IPS-18a (cell line): ENCODE measurements at regions not wholly inside any gene's neighbourhood (a gene's known extent, or its start where the extent isn't known, plus 50 kb on each side); places are given as distances from the start of the nearest gene placed in this dataset.

Experiments
- H3K27ac ChIP-seq: one replicate; pipeline ENCODE4 v1.5.1; 2013; ENCODE audit warnings: low read length
- H3K27me3 ChIP-seq: one replicate; pipeline ENCODE4 v1.6.1; 2013; ENCODE audit warnings: mild to moderate bottlenecking, low read length; ENCODE audit not compliant: control insufficient read depth, insufficient read depth
- H3K36me3 ChIP-seq: one replicate; pipeline ENCODE4 v1.6.1; 2013; ENCODE audit warnings: low read depth, low read length; ENCODE audit not compliant: control insufficient read depth
- H3K4me1 ChIP-seq: one replicate; pipeline ENCODE4 v1.6.1; 2013; ENCODE audit warnings: low read depth, low read length; ENCODE audit not compliant: control insufficient read depth
- H3K4me3 ChIP-seq: one replicate; pipeline ENCODE4 v1.5.1; 2013; ENCODE audit warnings: low read length
- H3K9ac ChIP-seq: one replicate; pipeline ENCODE4 v1.6.1; 2013; ENCODE audit warnings: mild to moderate bottlenecking, low read length, moderate library complexity
- H3K9me3 ChIP-seq: one replicate; pipeline ENCODE4 v1.6.1; 2013; ENCODE audit warnings: low read depth, low read length; ENCODE audit not compliant: control insufficient read depth

DNA sequence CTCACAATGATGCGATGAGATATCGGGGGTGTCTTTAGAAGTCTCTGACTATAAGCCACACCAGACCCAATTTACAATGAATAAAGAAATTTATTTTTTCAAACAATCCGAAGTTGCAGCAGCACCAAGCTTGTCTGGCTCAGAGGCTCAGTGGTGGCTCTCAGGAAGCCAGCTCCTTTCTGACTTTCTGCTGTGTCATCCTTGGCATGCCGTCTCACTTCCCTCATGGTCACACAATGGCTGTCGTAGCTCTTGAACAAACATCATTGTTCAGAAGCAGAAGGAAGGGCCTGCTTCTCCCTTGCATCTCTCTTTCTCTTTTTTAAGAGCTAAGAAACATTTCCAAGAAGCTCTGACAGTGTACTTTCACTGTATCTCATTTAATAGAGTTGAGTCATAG lies 299.0 kb downstream of the DOK5 start:
- H3K4me1 ChIP-seq = no peaks in the 10 kb centered on the region
- H3K27me3 ChIP-seq = no peaks in the 10 kb centered on the region
- H3K4me3 ChIP-seq = no peak overlapping the region
- no peak overlapping the region for H3K9ac ChIP-seq
- H3K27ac ChIP-seq = no peak overlapping the region
- H3K36me3 ChIP-seq = no peaks in the 10 kb centered on the region
- H3K9me3 ChIP-seq = no peaks in the 10 kb centered on the region

GRCh38 chr20:54773643-54774000 lies 298.2 kb downstream of the DOK5 start:
- Histone ChIP-seq H3K27ac (no peak overlapping the region), H3K4me1 (no peaks in the 10 kb centered on the region), H3K36me3 (no peaks in the 10 kb centered on the region), H3K9ac (no peak overlapping the region), H3K4me3 (no peak overlapping the region), H3K9me3 (no peaks in the 10 kb centered on the region), H3K27me3 (no peaks in the 10 kb centered on the region)

DNA sequence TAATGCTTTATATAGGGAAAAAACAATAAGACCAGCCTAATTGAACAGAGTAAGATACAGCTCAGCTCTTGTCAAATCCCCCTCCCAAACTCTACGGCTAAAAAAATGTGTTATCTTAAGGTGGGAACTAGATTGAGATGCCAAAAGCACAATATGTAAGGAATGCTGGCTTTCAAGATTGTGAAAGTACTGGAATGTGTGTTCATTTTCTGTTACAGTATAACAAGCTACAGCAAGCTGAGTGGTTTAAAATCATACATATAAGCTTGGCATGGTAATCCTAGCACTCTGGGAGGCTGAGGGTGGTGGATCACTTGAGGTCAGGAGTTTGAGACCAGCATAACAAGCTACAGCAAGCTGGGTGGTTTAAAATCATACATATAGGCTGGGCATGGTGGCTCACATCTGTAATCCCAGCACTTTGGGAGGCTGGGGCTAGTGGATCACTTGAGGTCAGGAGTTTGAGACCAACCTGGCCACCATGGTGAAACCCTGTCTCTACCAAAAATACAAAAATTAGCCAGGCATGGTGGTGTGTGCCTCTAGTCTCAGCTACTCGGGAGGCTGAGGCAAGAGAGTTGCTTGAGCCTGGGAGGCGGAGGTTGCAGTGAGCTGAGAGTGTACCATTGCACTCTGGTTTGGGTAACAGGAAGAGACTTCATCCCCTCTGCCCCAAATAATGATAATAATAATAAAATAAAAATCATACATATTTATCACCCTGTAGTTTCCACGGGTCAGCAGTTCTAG lies 297.7 kb downstream of the DOK5 start:
- no peak overlapping the region for H3K27ac ChIP-seq
- no peak overlapping the region for H3K9ac ChIP-seq
- H3K27me3 ChIP-seq = no peaks in the 10 kb centered on the region
- no peaks in the 10 kb centered on the region for H3K9me3 ChIP-seq
- no peaks in the 10 kb centered on the region for H3K36me3 ChIP-seq
- H3K4me1 ChIP-seq = no peaks in the 10 kb centered on the region
- no peak overlapping the region for H3K4me3 ChIP-seq

DNA sequence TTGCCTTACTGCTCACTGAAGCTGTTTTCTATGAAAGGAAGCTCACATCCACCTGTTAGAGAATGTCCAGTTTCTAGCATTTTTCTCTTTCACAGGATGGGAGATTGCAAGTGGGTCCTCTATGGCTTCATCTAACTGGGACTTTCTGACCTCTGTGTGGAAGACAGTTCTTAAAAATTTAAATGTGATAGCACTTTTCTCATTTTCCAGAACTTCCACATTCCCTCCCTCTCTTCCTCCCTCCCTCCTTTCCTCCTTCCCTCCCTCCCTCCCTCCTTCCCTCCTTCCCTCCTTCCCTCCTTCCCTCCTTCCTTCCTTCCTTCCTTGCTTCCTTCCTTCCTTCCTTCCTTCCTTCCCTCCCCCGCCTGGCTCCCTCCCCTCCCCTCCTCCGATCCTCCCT lies 291.1 kb downstream of the DOK5 start:
- no peaks in the 10 kb centered on the region for H3K27me3 ChIP-seq
- H3K27ac ChIP-seq = no peak overlapping the region
- no peak overlapping the region for H3K9ac ChIP-seq
- no peaks in the 10 kb centered on the region for H3K36me3 ChIP-seq
- H3K4me3 ChIP-seq = no peak overlapping the region
- no peaks in the 10 kb centered on the region for H3K4me1 ChIP-seq
- H3K9me3 ChIP-seq = no peaks in the 10 kb centered on the region

DNA sequence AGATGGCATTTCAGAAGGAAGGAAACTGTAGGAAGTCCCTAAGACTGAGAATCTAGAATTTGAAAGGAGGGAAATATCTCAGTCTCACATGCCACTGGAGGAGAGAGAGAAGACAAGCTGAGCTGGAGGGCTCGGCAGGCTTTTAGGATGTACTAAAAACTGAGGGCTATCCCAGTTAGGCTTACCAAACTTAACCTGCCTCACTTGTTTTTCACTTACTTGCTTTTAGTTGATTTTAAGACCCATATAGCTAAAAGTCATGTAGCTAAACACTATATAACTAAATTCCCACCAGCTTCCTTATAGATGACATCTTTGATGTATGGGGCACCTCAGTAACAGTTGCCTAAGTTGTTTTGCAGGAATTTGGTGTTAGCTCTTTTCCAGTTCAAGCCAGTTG lies 288.0 kb downstream of the DOK5 start:
- no peak overlapping the region for H3K27ac ChIP-seq
- H3K9me3 ChIP-seq = no peaks in the 10 kb centered on the region
- no peaks in the 10 kb centered on the region for H3K4me1 ChIP-seq
- H3K27me3 ChIP-seq = no peaks in the 10 kb centered on the region
- H3K4me3 ChIP-seq = no peak overlapping the region
- no peak overlapping the region for H3K9ac ChIP-seq
- no peaks in the 10 kb centered on the region for H3K36me3 ChIP-seq

GRCh38 chr20:54759589-54759988 lies 284.2 kb downstream of the DOK5 start:
- H3K4me3 ChIP-seq = no peak overlapping the region
- H3K27me3 ChIP-seq = no peaks in the 10 kb centered on the region
- H3K36me3 ChIP-seq = no peaks in the 10 kb centered on the region
- no peaks in the 10 kb centered on the region for H3K9me3 ChIP-seq
- no peak overlapping the region for H3K27ac ChIP-seq
- H3K9ac ChIP-seq = no peak overlapping the region
- H3K4me1 ChIP-seq = no peaks in the 10 kb centered on the region

GRCh38 chr20:54746796-54747195 lies 271.4 kb downstream of the DOK5 start:
- H3K9me3 ChIP-seq = peaks cover 3% of the 10 kb centered on the region
- no peaks in the 10 kb centered on the region for H3K27me3 ChIP-seq
- no peaks in the 10 kb centered on the region for H3K4me1 ChIP-seq
- H3K9ac ChIP-seq = no peak overlapping the region
- no peak overlapping the region for H3K27ac ChIP-seq
- no peak overlapping the region for H3K4me3 ChIP-seq
- no peaks in the 10 kb centered on the region for H3K36me3 ChIP-seq

GRCh38 chr20:54745780-54746179 lies 270.4 kb downstream of the DOK5 start:
- Histone ChIP-seq H3K36me3 (no peaks in the 10 kb centered on the region), H3K4me3 (no peak overlapping the region), H3K9me3 (peaks cover 3% of the 10 kb centered on the region)

DNA sequence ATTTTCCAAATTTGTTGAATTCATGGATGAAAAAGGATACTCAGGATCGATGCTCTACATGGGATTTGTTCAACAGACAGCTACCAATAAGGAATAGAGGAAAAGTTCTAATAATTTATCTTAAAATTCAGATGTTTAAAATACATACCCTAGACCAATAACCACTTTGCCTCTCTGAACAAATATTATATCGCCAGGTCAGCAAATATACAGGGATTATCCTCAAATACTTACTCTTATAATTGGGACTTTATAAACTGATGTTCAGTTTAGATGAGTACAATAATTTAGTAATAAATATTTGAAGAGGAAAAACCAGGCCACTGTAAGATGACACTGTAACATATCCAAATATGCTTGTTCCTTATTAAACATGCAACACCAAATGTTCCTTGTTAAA lies 268.7 kb downstream of the DOK5 start:
- H3K9ac ChIP-seq = no peak overlapping the region
- H3K9me3 ChIP-seq = peaks cover 3% of the 10 kb centered on the region
- no peak overlapping the region for H3K4me3 ChIP-seq
- H3K27me3 ChIP-seq = no peaks in the 10 kb centered on the region
- H3K36me3 ChIP-seq = no peaks in the 10 kb centered on the region
- H3K27ac ChIP-seq = no peak overlapping the region
- H3K4me1 ChIP-seq = no peaks in the 10 kb centered on the region

More at GRCh38 chr20:54745780-54746179, 270.4 kb downstream of the DOK5 start:
- H3K9ac ChIP-seq = no peak overlapping the region
- no peaks in the 10 kb centered on the region for H3K4me1 ChIP-seq
- H3K27ac ChIP-seq = no peak overlapping the region
- H3K27me3 ChIP-seq = no peaks in the 10 kb centered on the region

- Histone ChIP-seq H3K36me3 (no peaks in the 10 kb centered on the region), H3K27me3 (no peaks in the 10 kb centered on the region), H3K9ac (no peak overlapping the region), H3K4me3 (no peak overlapping the region), H3K27ac (no peak overlapping the region), H3K4me1 (no peaks in the 10 kb centered on the region), H3K9me3 (no peaks in the 10 kb centered on the region)
Observed at GRCh38 chr20:54742193-54742592, 266.8 kb downstream of the DOK5 start.

GRCh38 chr20:54736421-54736820 lies 261.0 kb downstream of the DOK5 start:
- Histone ChIP-seq H3K27me3 (no peaks in the 10 kb centered on the region), H3K4me1 (no peaks in the 10 kb centered on the region), H3K27ac (no peak overlapping the region), H3K36me3 (no peaks in the 10 kb centered on the region), H3K4me3 (no peak overlapping the region), H3K9ac (no peak overlapping the region), H3K9me3 (no peaks in the 10 kb centered on the region)

DNA sequence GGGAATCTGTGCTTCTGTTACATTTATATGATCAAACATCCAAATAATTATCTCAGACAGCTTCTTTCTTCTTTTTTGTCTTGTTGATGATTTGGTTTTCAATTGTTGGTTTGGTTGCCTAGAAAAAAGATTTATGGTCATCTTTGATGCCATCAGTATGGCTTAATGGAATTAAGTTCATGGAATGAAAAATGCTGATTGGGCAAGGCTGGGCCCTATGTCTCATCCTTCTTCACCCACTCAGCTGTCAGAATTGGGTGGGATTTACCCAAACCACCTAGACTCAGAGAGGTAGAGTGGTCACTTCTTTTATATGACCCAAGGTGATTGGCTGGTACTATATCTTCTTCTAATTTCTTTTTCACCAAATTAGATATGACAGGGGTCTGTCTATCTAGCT lies 258.3 kb downstream of the DOK5 start:
- Histone ChIP-seq H3K9me3 (no peaks in the 10 kb centered on the region), H3K4me1 (no peaks in the 10 kb centered on the region), H3K27ac (no peak overlapping the region), H3K4me3 (no peak overlapping the region), H3K36me3 (no peaks in the 10 kb centered on the region), H3K27me3 (no peaks in the 10 kb centered on the region), H3K9ac (no peak overlapping the region)
